ENCODE measurements at regions not wholly inside any gene's neighbourhood (a gene's known extent, or its start where the extent isn't known, plus 50 kb on each side); places are given as distances from the start of the nearest gene placed in this dataset.

GRCh38 chr9:19924080-19924479, 135.2 kb upstream of the SLC24A2 start:
- WGBS: 77% methylated on average over 2 of the region's 2 CpGs
- Histone ChIP-seq H3K27me3 (replicated peaks; ENCODE audit: insufficient read depth) (no peaks in the 10 kb centered on the region), H3K27ac (no peak overlapping the region), H3K4me3 (no peak overlapping the region), H3K36me3 (no peaks in the 10 kb centered on the region), H3K4me1 (replicated peaks) (no peaks in the 10 kb centered on the region), H3K9me3 (no peaks in the 10 kb centered on the region)
- DNase-seq (ENCODE audit: low spot score): no peak
- intact Hi-C loops (cut with DNase I): loop anchor here (5.0 to 10.0 kb wide), 2 partner anchors 427 to 431 kb away; no protein-coding TSS in a partner anchor
- TF ChIP-seq POLR2AphosphoS5 (IDR thresholded peaks at IDR 0.05): no peak
- TF ChIP-seq CTCF (IDR thresholded peaks at IDR 0.05): no peak
- no peak for TF ChIP-seq POLR2A (IDR thresholded peaks at IDR 0.05)

GRCh38 chr9:19922476-19923118, 133.8 kb upstream of the SLC24A2 start:
- Histone ChIP-seq H3K9me3 (no peaks in the 10 kb centered on the region), H3K4me1 (replicated peaks) (no peaks in the 10 kb centered on the region), H3K27ac (no peak overlapping the region), H3K36me3 (no peaks in the 10 kb centered on the region), H3K27me3 (replicated peaks; ENCODE audit: insufficient read depth) (no peaks in the 10 kb centered on the region), H3K4me3 (no peak overlapping the region)
- no peak for TF ChIP-seq POLR2AphosphoS5 (IDR thresholded peaks at IDR 0.05)
- TF ChIP-seq CTCF (IDR thresholded peaks at IDR 0.05): peak in 1 of 4 experiments; percentile 41
- no peak for DNase-seq (ENCODE audit: low spot score)
- WGBS: 21% methylated on average over 2 of the region's 2 CpGs
- intact Hi-C loops (cut with DNase I): loop anchor here (5.0 to 10.0 kb wide), 2 partner anchors 425 to 432 kb away; no protein-coding TSS in a partner anchor

- DNase-seq (ENCODE audit: low spot score): no peak
- no peak overlapping the region for H3K27ac ChIP-seq
- no peaks in the 10 kb centered on the region for H3K4me1 ChIP-seq (replicated peaks)
- intact Hi-C loops (cut with DNase I): loop anchor here (5.0 to 10.0 kb wide), 2 partner anchors 423 to 434 kb away; no protein-coding TSS in a partner anchor
- no peaks in the 10 kb centered on the region for H3K9me3 ChIP-seq
- no peaks in the 10 kb centered on the region for H3K36me3 ChIP-seq
- TF ChIP-seq CTCF (IDR thresholded peaks at IDR 0.05): no peak
- no peak for TF ChIP-seq POLR2A (IDR thresholded peaks at IDR 0.05)
- TF ChIP-seq POLR2AphosphoS5 (IDR thresholded peaks at IDR 0.05): no peak
- H3K4me3 ChIP-seq: no peak overlapping the region
- 98% methylated on average over 6 of the region's 6 CpGs for whole genome bisulfite sequencing
- H3K27me3 ChIP-seq (replicated peaks; ENCODE audit: insufficient read depth): no peaks in the 10 kb centered on the region
These were observed 131.6 kb upstream of the SLC24A2 start for GRCh38 chr9:19920401-19920800.

- DNase-seq (ENCODE audit: low spot score): no peak
- no peaks in the 10 kb centered on the region for H3K4me1 ChIP-seq (replicated peaks)
- H3K9me3 ChIP-seq: no peaks in the 10 kb centered on the region
- no peak for TF ChIP-seq POLR2A (IDR thresholded peaks at IDR 0.05)
- TF ChIP-seq POLR2AphosphoS5 (IDR thresholded peaks at IDR 0.05): no peak
- no peak for TF ChIP-seq CTCF (IDR thresholded peaks at IDR 0.05)
- no peak overlapping the region for H3K27ac ChIP-seq
- intact Hi-C loops (cut with DNase I): no loop called here
- H3K4me3 ChIP-seq: no peak overlapping the region
- no peaks in the 10 kb centered on the region for H3K27me3 ChIP-seq (replicated peaks; ENCODE audit: insufficient read depth)
- WGBS: 75% methylated on average over 1 of the region's 1 CpG
- H3K36me3 ChIP-seq: no peaks in the 10 kb centered on the region
These were observed 129.8 kb upstream of the SLC24A2 start for GRCh38 chr9:19918630-19919029.

- no peak overlapping the region for H3K27ac ChIP-seq
- H3K27me3 ChIP-seq (replicated peaks; ENCODE audit: insufficient read depth): no peaks in the 10 kb centered on the region
- H3K36me3 ChIP-seq: no peaks in the 10 kb centered on the region
- intact Hi-C loops (cut with DNase I): no loop called here
- H3K4me3 ChIP-seq: no peak overlapping the region
- 96% methylated on average over 3 of the region's 3 CpGs for WGBS
- H3K4me1 ChIP-seq (replicated peaks): no peaks in the 10 kb centered on the region
- H3K9me3 ChIP-seq: no peaks in the 10 kb centered on the region
- TF ChIP-seq POLR2AphosphoS5 (IDR thresholded peaks at IDR 0.05) (no peak), POLR2A (IDR thresholded peaks at IDR 0.05) (no peak), CTCF (IDR thresholded peaks at IDR 0.05) (no peak)
- no peak for DNase-seq (ENCODE audit: low spot score)
These were observed 125.2 kb upstream of the SLC24A2 start for GRCh38 chr9:19914044-19914443.

Measured in prostate gland (tissue), 2 donors.